ENCODE measurements at regions not wholly inside any gene's neighbourhood (a gene's known extent, or its start where the extent isn't known, plus 50 kb on each side); places are given as distances from the start of the nearest gene placed in this dataset.
A peak's percentile ranks its signal among the peaks of the same experiment; 100 is the strongest.

DNA sequence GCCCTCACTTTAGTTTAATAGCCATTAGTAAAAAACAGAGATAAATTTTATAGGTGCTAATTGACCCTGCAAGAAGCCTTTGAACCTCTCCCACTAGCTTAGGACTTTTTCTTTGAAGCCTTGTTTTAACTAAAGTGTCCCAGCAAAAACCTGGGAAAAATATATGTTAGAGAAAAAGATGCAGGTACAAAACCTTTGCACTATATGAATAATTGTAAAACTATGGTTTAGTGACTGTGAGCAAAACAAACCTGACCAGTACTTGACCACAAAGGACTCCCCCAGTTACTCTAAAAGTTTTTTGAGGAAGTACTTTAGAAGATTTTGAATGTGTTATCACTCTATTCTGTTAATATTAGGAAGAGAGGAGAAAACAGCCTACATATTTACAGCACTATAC, 123.3 kb upstream of the TP63 start (continued):
- TF ChIP-seq, protein P1, sequence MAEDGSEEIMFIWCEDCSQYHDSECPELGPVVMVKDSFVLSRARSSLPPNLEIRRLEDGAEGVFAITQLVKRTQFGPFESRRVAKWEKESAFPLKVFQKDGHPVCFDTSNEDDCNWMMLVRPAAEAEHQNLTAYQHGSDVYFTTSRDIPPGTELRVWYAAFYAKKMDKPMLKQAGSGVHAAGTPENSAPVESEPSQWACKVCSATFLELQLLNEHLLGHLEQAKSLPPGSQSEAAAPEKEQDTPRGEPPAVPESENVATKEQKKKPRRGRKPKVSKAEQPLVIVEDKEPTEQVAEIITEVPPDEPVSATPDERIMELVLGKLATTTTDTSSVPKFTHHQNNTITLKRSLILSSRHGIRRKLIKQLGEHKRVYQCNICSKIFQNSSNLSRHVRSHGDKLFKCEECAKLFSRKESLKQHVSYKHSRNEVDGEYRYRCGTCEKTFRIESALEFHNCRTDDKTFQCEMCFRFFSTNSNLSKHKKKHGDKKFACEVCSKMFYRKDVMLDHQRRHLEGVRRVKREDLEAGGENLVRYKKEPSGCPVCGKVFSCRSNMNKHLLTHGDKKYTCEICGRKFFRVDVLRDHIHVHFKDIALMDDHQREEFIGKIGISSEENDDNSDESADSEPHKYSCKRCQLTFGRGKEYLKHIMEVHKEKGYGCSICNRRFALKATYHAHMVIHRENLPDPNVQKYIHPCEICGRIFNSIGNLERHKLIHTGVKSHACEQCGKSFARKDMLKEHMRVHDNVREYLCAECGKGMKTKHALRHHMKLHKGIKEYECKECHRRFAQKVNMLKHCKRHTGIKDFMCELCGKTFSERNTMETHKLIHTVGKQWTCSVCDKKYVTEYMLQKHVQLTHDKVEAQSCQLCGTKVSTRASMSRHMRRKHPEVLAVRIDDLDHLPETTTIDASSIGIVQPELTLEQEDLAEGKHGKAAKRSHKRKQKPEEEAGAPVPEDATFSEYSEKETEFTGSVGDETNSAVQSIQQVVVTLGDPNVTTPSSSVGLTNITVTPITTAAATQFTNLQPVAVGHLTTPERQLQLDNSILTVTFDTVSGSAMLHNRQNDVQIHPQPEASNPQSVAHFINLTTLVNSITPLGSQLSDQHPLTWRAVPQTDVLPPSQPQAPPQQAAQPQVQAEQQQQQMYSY (CRISPR knock-in tag; IDR thresholded peaks at IDR 0.05), result no peak
- no peak for TF ChIP-seq RAD21 (IDR thresholded peaks at IDR 0.05; ENCODE audit: insufficient read depth, low read depth, low read length)
- TF ChIP-seq KLF5 (IDR thresholded peaks at IDR 0.05; ENCODE audit: partially characterized antibody), result no peak
- TF ChIP-seq CBX3 (IDR thresholded peaks at IDR 0.05; ENCODE audit: borderline replicate concordance, low read depth), result no peak
- no peak for TF ChIP-seq POLR2AphosphoS2 (IDR thresholded peaks at IDR 0.05; ENCODE audit: low read depth, low read length)
- TF ChIP-seq, protein P2, sequence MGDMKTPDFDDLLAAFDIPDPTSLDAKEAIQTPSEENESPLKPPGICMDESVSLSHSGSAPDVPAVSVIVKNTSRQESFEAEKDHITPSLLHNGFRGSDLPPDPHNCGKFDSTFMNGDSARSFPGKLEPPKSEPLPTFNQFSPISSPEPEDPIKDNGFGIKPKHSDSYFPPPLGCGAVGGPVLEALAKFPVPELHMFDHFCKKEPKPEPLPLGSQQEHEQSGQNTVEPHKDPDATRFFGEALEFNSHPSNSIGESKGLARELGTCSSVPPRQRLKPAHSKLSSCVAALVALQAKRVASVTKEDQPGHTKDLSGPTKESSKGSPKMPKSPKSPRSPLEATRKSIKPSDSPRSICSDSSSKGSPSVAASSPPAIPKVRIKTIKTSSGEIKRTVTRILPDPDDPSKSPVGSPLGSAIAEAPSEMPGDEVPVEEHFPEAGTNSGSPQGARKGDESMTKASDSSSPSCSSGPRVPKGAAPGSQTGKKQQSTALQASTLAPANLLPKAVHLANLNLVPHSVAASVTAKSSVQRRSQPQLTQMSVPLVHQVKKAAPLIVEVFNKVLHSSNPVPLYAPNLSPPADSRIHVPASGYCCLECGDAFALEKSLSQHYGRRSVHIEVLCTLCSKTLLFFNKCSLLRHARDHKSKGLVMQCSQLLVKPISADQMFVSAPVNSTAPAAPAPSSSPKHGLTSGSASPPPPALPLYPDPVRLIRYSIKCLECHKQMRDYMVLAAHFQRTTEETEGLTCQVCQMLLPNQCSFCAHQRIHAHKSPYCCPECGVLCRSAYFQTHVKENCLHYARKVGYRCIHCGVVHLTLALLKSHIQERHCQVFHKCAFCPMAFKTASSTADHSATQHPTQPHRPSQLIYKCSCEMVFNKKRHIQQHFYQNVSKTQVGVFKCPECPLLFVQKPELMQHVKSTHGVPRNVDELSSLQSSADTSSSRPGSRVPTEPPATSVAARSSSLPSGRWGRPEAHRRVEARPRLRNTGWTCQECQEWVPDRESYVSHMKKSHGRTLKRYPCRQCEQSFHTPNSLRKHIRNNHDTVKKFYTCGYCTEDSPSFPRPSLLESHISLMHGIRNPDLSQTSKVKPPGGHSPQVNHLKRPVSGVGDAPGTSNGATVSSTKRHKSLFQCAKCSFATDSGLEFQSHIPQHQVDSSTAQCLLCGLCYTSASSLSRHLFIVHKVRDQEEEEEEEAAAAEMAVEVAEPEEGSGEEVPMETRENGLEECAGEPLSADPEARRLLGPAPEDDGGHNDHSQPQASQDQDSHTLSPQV (IDR thresholded peaks at IDR 0.05), result no peak
- TF ChIP-seq POLR2AphosphoS5 (IDR thresholded peaks at IDR 0.05; ENCODE audit: low read length), result no peak
- TF ChIP-seq ATF7 (IDR thresholded peaks at IDR 0.05; ENCODE audit: low read depth), result no peak
- no peak for TF ChIP-seq TAF1 (IDR thresholded peaks at IDR 0.05; ENCODE audit: borderline replicate concordance, low read depth, low read length)
- TF ChIP-seq MEF2A (IDR thresholded peaks at IDR 0.05; ENCODE audit: insufficient read depth, low read depth, low read length), result peak; percentile 38; the same call in 1 of the 2 replicates
- TF ChIP-seq, protein P3, sequence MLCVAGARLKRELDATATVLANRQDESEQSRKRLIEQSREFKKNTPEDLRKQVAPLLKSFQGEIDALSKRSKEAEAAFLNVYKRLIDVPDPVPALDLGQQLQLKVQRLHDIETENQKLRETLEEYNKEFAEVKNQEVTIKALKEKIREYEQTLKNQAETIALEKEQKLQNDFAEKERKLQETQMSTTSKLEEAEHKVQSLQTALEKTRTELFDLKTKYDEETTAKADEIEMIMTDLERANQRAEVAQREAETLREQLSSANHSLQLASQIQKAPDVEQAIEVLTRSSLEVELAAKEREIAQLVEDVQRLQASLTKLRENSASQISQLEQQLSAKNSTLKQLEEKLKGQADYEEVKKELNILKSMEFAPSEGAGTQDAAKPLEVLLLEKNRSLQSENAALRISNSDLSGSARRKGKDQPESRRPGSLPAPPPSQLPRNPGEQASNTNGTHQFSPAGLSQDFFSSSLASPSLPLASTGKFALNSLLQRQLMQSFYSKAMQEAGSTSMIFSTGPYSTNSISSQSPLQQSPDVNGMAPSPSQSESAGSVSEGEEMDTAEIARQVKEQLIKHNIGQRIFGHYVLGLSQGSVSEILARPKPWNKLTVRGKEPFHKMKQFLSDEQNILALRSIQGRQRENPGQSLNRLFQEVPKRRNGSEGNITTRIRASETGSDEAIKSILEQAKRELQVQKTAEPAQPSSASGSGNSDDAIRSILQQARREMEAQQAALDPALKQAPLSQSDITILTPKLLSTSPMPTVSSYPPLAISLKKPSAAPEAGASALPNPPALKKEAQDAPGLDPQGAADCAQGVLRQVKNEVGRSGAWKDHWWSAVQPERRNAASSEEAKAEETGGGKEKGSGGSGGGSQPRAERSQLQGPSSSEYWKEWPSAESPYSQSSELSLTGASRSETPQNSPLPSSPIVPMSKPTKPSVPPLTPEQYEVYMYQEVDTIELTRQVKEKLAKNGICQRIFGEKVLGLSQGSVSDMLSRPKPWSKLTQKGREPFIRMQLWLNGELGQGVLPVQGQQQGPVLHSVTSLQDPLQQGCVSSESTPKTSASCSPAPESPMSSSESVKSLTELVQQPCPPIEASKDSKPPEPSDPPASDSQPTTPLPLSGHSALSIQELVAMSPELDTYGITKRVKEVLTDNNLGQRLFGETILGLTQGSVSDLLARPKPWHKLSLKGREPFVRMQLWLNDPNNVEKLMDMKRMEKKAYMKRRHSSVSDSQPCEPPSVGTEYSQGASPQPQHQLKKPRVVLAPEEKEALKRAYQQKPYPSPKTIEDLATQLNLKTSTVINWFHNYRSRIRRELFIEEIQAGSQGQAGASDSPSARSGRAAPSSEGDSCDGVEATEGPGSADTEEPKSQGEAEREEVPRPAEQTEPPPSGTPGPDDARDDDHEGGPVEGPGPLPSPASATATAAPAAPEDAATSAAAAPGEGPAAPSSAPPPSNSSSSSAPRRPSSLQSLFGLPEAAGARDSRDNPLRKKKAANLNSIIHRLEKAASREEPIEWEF (IDR thresholded peaks at IDR 0.05; ENCODE audit: insufficient replicate concordance, low read depth, low read length), result no peak
- no peak for TF ChIP-seq MYC (IDR thresholded peaks at IDR 0.05; ENCODE audit: insufficient read depth, insufficient read length, insufficient replicate concordance, low read length, severe bottlenecking)
- TF ChIP-seq BRCA1 (IDR thresholded peaks at IDR 0.05; ENCODE audit: low read depth, low read length), result no peak
- TF ChIP-seq JUND (IDR thresholded peaks at IDR 0.05; ENCODE audit: low read depth, low read length), result no peak
- no peak for TF ChIP-seq ZNF622 (IDR thresholded peaks at IDR 0.05)
- TF ChIP-seq, protein P4, sequence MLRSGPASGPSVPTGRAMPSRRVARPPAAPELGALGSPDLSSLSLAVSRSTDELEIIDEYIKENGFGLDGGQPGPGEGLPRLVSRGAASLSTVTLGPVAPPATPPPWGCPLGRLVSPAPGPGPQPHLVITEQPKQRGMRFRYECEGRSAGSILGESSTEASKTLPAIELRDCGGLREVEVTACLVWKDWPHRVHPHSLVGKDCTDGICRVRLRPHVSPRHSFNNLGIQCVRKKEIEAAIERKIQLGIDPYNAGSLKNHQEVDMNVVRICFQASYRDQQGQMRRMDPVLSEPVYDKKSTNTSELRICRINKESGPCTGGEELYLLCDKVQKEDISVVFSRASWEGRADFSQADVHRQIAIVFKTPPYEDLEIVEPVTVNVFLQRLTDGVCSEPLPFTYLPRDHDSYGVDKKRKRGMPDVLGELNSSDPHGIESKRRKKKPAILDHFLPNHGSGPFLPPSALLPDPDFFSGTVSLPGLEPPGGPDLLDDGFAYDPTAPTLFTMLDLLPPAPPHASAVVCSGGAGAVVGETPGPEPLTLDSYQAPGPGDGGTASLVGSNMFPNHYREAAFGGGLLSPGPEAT (IDR thresholded peaks at IDR 0.05; ENCODE audit: low read depth), result peak; percentile 53; the same call in 1 of the 2 replicates

Measured in GM12878 (cell line).